Esophagus squamous epithelium (tissue), 5 donors: ENCODE measurements at regions not wholly inside any gene's neighbourhood (a gene's known extent, or its start where the extent isn't known, plus 50 kb on each side); places are given as distances from the start of the nearest gene placed in this dataset.

Experiments
- DNase-seq: peaks from one replicate; lab custom pipeline; 2025; lab: John Stamatoyannopoulos, UW
- H3K27ac ChIP-seq, 4 donors: fragments of 200-600 bp; sonication (generic); one replicate each; pipeline ENCODE4 v1.5.1; 2016 to 2019; ENCODE audit warnings: mild to moderate bottlenecking in 1 of 4
- H3K27me3 ChIP-seq, 4 donors: fragments of 200-600 bp; sonication (generic); 1 replicate in 3 of 4; 2 replicates in 1 of 4; pipeline versions ENCODE4 v1.5.1 to v1.6.0; 2017 to 2021; ENCODE audit warnings: antibody characterized with exemption in 1 of 4
- H3K36me3 ChIP-seq, 3 donors: fragments of 200-600 bp; sonication (generic); one replicate each; pipeline ENCODE4 v1.5.1; 2016 to 2019
- H3K4me1 ChIP-seq, 3 donors: fragments of 200-600 bp; sonication (generic); one replicate each; pipeline ENCODE4 v1.5.1; 2017 to 2019
- H3K4me3 ChIP-seq, 4 donors: fragments of 200-600 bp; sonication (generic); 1 replicate in 3 of 4; 2 replicates in 1 of 4; pipeline ENCODE4 v1.5.1; 2016 to 2019; ENCODE audit warnings: mild to moderate bottlenecking in 2 of 4, moderate library complexity in 1 of 4
- H3K9me3 ChIP-seq, 3 donors: fragments of 200-600 bp; sonication (generic); one replicate each; pipeline ENCODE4 v1.5.1; 2016 to 2019
- CTCF ChIP-seq, 6 experiments: fragments of 450-650 bp in 4 of 6; fragments of 200-600 bp in 2 of 6; sonication (generic) in 2 of 6; IDR thresholded peaks; one replicate each; pipeline ENCODE4 v1.5.1; 2016 to 2019; ENCODE audit warnings: antibody characterized with exemption in 6 of 6, mild to moderate bottlenecking in 4 of 6, moderate library complexity in 4 of 6
- POLR2A ChIP-seq, 4 donors: fragments of 450-650 bp; IDR thresholded peaks; one replicate each; pipeline ENCODE4 v1.6.1; 2017; ENCODE audit warnings: antibody characterized with exemption in 4 of 4, mild to moderate bottlenecking in 4 of 4, moderate library complexity in 3 of 4
- WGBS, 2 donors: methylation state at CpG; one replicate each; pipeline ENCODE4 v1.1.5; 2018; 5-methylcytosine and 5-hydroxymethylcytosine counted together
- intact Hi-C: fragments of 100-400 bp; cut with DNase I; formaldehyde crosslinking; loops from one replicate; pipeline ENCODE4 v1.15.0; 2022
- donor health status: DM: yes; HTN: yes; CAD: no.

DNA sequence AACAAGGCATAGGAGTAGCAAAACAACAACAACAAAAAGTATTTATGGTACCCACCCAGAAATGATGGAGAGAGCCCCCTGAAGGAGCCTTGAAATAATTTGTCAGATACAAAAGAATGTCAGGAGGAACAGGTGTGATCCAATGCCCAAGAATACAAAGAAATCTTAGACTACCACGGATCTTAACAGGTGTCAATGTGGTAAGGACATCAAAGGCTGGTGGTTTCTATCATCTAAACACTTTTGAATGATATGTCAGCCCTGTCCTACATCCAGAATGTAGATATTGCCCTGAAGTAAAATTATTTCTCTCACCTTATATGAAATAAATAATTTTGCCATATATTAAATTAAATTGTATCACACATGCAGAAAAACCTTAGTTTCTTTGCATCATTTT lies 386.4 kb upstream of the ANO5 start:
- intact Hi-C loops = no loop called here
- WGBS, 2 donors = 33 to 48% methylated on average over 1 of the region's 1 CpG

DNA sequence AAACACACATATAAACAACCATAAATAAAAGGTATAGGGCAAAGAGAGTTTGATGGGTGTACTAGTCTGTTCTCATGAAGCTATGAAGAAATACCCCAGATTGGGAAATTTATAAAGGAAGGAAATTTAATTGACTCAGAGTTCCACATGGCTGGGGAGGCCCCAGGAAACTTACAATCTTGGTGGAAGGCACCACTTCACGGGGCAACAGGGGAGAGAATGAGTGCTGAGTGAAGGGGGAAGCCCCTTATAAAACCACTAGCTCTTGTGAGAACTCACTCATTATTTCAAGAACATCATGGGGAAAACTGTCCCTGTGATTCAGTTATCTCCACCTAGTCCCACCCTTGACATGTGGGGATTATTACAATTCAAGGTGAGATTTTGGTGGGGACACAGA lies 385.9 kb upstream of the ANO5 start:
- TF ChIP-seq POLR2A (IDR thresholded peaks at IDR 0.05) (no peak), CTCF (IDR thresholded peaks at IDR 0.05) (no peak)
- H3K36me3 ChIP-seq = no peaks in the 10 kb centered on the region
- intact Hi-C loops = no loop called here
- WGBS, 2 donors = 35 to 58% methylated on average over 1 of the region's 1 CpG
- no peaks in the 10 kb centered on the region for H3K9me3 ChIP-seq
- no peak for DNase-seq
- H3K4me1 ChIP-seq = no peaks in the 10 kb centered on the region
- H3K27me3 ChIP-seq = no peaks in the 10 kb centered on the region
- H3K4me3 ChIP-seq = no peak overlapping the region
- no peak overlapping the region for H3K27ac ChIP-seq

More for the DNA sequence above, 386.4 kb upstream of the ANO5 start:
- H3K4me1 ChIP-seq = no peaks in the 10 kb centered on the region
- H3K4me3 ChIP-seq = no peak overlapping the region
- no peak for DNase-seq
- no peaks in the 10 kb centered on the region for H3K9me3 ChIP-seq
- H3K36me3 ChIP-seq = no peaks in the 10 kb centered on the region
- TF ChIP-seq CTCF (IDR thresholded peaks at IDR 0.05) = no peak
- no peak for TF ChIP-seq POLR2A (IDR thresholded peaks at IDR 0.05)
- H3K27me3 ChIP-seq = no peaks in the 10 kb centered on the region
- no peak overlapping the region for H3K27ac ChIP-seq

- no peaks in the 10 kb centered on the region for H3K27me3 ChIP-seq
- intact Hi-C loops = no loop called here
- no peaks in the 10 kb centered on the region for H3K4me1 ChIP-seq
- no peaks in the 10 kb centered on the region for H3K9me3 ChIP-seq
- no peak overlapping the region for H3K27ac ChIP-seq
- H3K4me3 ChIP-seq = no peak overlapping the region
- no peak for DNase-seq
- no peaks in the 10 kb centered on the region for H3K36me3 ChIP-seq
- no peak for TF ChIP-seq POLR2A (IDR thresholded peaks at IDR 0.05)
- TF ChIP-seq CTCF (IDR thresholded peaks at IDR 0.05) = no peak
- WGBS, 2 donors = 52 to 54% methylated on average over 2 of the region's 2 CpGs
Observed at GRCh38 chr11:21807350-21807749, 385.5 kb upstream of the ANO5 start.

DNA sequence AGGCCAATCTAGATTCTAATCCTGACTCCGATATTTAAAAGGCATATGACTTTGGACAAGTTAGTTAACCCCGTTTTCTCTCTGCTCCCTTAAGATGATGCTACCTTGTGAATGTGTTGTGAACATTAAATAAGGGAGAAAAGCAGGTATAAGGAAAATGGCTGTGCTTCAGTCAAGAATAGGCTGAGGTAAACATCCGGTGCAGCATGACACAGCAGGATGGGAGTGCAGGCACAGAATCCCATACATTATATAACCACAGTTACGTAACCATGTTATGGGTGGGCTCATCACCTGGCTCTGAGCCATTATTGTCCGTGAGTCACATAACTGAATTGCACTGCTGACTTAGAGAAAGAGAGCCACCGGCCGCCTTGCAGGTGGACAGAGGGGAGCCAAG lies 382.2 kb upstream of the ANO5 start:
- Histone ChIP-seq H3K9me3 (no peaks in the 10 kb centered on the region), H3K27me3 (no peaks in the 10 kb centered on the region), H3K36me3 (no peaks in the 10 kb centered on the region), H3K4me3 (no peak overlapping the region), H3K27ac (no peak overlapping the region), H3K4me1 (no peaks in the 10 kb centered on the region)
- no peak for TF ChIP-seq POLR2A (IDR thresholded peaks at IDR 0.05)
- no peak for TF ChIP-seq CTCF (IDR thresholded peaks at IDR 0.05)
- intact Hi-C loops = no loop called here
- DNase-seq = no peak
- WGBS, 2 donors = 74 to 76% methylated on average over 7 of the region's 7 CpGs

- Histone ChIP-seq H3K9me3 (no peaks in the 10 kb centered on the region), H3K27ac (no peak overlapping the region), H3K36me3 (no peaks in the 10 kb centered on the region), H3K4me3 (no peak overlapping the region), H3K27me3 (no peaks in the 10 kb centered on the region), H3K4me1 (no peaks in the 10 kb centered on the region)
- intact Hi-C loops = no loop called here
- DNase-seq = no peak
- 46% methylated on average over 3 of the region's 4 CpGs; no CpG with 5 or more reads in 1 of the 2 donors for WGBS, 2 donors
- TF ChIP-seq POLR2A (IDR thresholded peaks at IDR 0.05) = no peak
- TF ChIP-seq CTCF (IDR thresholded peaks at IDR 0.05) = no peak
Observed at GRCh38 chr11:21811572-21811971, 381.3 kb upstream of the ANO5 start.
